ENCODE measurements at regions not wholly inside any gene's neighbourhood (a gene's known extent, or its start where the extent isn't known, plus 50 kb on each side); places are given as distances from the start of the nearest gene placed in this dataset.
"Not testable (repeated sequence)": the region's sequence is repeated elsewhere in the genome, so short reads cannot be mapped to it uniquely, and the experiment has no call there.

- DNase-seq: no peak
Measured at GRCh38 chr7:1344981-1345701, 112.5 kb downstream of the UNCX start.

GRCh38 chr7:1345796-1346755, 113.2 kb downstream of the MICALL2 start:
- DNase-seq: no peak

- no peak for DNase-seq
Measured at GRCh38 chr7:1346851-1347250, 112.4 kb downstream of the MICALL2 start.

- DNase-seq: no peak
Measured at GRCh38 chr7:1348096-1348822, 111.0 kb downstream of the MICALL2 start.

- no peak for DNase-seq
Measured at GRCh38 chr7:1348823-1349335, 110.4 kb downstream of the MICALL2 start.

- DNase-seq: no peak
Measured at GRCh38 chr7:1349351-1349761, 109.9 kb downstream of the MICALL2 start.

GRCh38 chr7:1351881-1352625, 107.2 kb downstream of the MICALL2 start:
- DNase-seq: no peak

- DNase-seq: no peak
Measured at GRCh38 chr7:1352656-1353271, 106.5 kb downstream of the MICALL2 start.

GRCh38 chr7:1354661-1355567, 104.4 kb downstream of the MICALL2 start:
- no peak for DNase-seq

- no peak for DNase-seq
Measured at GRCh38 chr7:1355568-1356340, 103.5 kb downstream of the MICALL2 start.

- DNase-seq: not testable (repeated sequence)
Measured at GRCh38 chr7:1356853-1357252, 102.4 kb downstream of the MICALL2 start.

- not testable (repeated sequence) for DNase-seq
Measured at GRCh38 chr7:1357260-1357600, 102.0 kb downstream of the MICALL2 start.

GRCh38 chr7:1357601-1358271, 101.5 kb downstream of the MICALL2 start:
- no peak for DNase-seq

GRCh38 chr7:1358376-1359050, 100.8 kb downstream of the MICALL2 start:
- no peak for DNase-seq

GRCh38 chr7:1359051-1359400, 100.2 kb downstream of the MICALL2 start:
- DNase-seq: no peak

- DNase-seq: no peak
Measured at GRCh38 chr7:1359681-1360485, 99.4 kb downstream of the MICALL2 start.

GRCh38 chr7:1360521-1360971, 98.7 kb downstream of the MICALL2 start:
- DNase-seq: no peak

Data from NCI-H1092 (cell line).